Activated CD4-positive, alpha-beta T cell treated with anti-CD3 and anti-CD28 coated beads, Interleukin-2, amount 10 ng/mL, durations not matched to agents 24 days and 14 days (primary cell): ENCODE measurements at regions not wholly inside any gene's neighbourhood (a gene's known extent, or its start where the extent isn't known, plus 50 kb on each side); places are given as distances from the start of the nearest gene placed in this dataset.
"Not testable (repeated sequence)": the region's sequence is repeated elsewhere in the genome, so short reads cannot be mapped to it uniquely, and the experiment has no call there.

ENCODE experiments used
- DNase-seq: peaks from one replicate; pipeline ENCODE4 v3.0.0; 2022
- H3K27ac Mint-ChIP-seq: one replicate; pipeline ENCODE4 v1.8.0; 2022; ENCODE audit warnings: mild to moderate bottlenecking, mixed read lengths
- H3K27me3 Mint-ChIP-seq: one replicate; pipeline ENCODE4 v1.8.0; 2022; ENCODE audit warnings: mixed read lengths
- H3K36me3 Mint-ChIP-seq: one replicate; pipeline ENCODE4 v1.8.0; 2022; ENCODE audit warnings: low read depth, mild to moderate bottlenecking, mixed read lengths
- H3K4me1 Mint-ChIP-seq: one replicate; pipeline ENCODE4 v1.8.0; 2021; ENCODE audit warnings: mixed read lengths
- H3K4me3 Mint-ChIP-seq: one replicate; pipeline ENCODE4 v1.8.0; 2022; ENCODE audit warnings: mild to moderate bottlenecking, moderate library complexity, mixed read lengths
- H3K9me3 Mint-ChIP-seq: one replicate; pipeline ENCODE4 v1.8.0; 2021; ENCODE audit warnings: mixed read lengths
- intact Hi-C: fragments of 100-400 bp; cut with micrococcal nuclease; formaldehyde crosslinking; loops from one replicate; pipeline ENCODE4 v1.15.1; 2023

- H3K9me3 Mint-ChIP-seq, H3K36me3 Mint-ChIP-seq, H3K4me3 Mint-ChIP-seq, H3K4me1 Mint-ChIP-seq, H3K27me3 Mint-ChIP-seq, H3K27ac Mint-ChIP-seq, DNase-seq, intact Hi-C loops: not testable (repeated sequence)
These were observed 286.3 kb upstream of the DPP6 start for GRCh38 chr7:153765869-153766268.

GRCh38 chr7:153766926-153767325, 285.3 kb upstream of the DPP6 start:
- H3K27me3 Mint-ChIP-seq, H3K4me1 Mint-ChIP-seq, H3K4me3 Mint-ChIP-seq, intact Hi-C loops, DNase-seq, H3K9me3 Mint-ChIP-seq, H3K36me3 Mint-ChIP-seq, H3K27ac Mint-ChIP-seq: not testable (repeated sequence)

DNA sequence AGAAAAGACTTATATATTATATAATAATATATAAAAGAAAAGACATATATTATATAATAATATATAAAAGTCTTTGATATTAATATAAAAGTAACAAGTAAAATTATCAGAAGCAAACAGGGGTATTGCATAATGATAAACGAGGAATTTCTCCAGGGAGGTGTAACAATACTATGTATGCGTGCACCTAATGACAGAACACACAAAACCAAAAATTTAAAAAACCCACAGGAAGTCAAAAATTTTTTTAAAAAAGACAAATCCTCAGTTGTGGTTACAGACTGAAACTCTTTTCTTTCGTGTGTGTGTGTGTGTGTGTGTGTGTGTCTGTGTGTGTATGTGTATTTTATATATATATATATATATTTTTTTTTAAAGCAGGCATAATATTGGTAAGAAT, 279.2 kb upstream of the DPP6 start:
- H3K4me3 Mint-ChIP-seq: no peak overlapping the region
- H3K4me1 Mint-ChIP-seq: no peaks in the 10 kb centered on the region
- intact Hi-C loops: no loop called here

DNA sequence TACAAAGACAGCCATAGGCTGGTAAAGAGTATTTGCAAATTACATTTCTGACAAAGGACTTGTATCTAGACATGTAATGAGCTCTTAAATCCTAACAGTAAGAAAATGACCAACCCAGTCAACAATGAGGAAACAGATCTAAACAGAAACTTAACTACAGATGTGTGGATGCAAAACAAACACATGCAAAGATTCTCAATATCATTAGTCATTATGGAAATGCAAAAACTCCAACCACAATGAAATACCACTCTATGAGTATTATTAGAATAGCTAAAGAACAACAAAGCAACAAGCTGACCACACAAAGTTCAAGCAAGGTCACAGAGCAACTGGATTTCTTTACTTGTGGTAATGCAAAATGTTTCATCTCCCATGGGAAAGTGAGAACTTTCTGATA, 275.3 kb upstream of the DPP6 start:
- H3K4me3 Mint-ChIP-seq, H3K36me3 Mint-ChIP-seq, DNase-seq, H3K9me3 Mint-ChIP-seq, H3K27ac Mint-ChIP-seq, H3K27me3 Mint-ChIP-seq, H3K4me1 Mint-ChIP-seq, intact Hi-C loops: not testable (repeated sequence)

More for the DNA sequence above, 279.2 kb upstream of the DPP6 start:
- DNase-seq: no peak
- Mint-ChIP-seq H3K27me3 (no peaks in the 10 kb centered on the region), H3K36me3 (no peaks in the 10 kb centered on the region), H3K27ac (no peak overlapping the region), H3K9me3 (no peaks in the 10 kb centered on the region)

GRCh38 chr7:153797363-153797762, 254.8 kb upstream of the DPP6 start:
- H3K4me3 Mint-ChIP-seq, H3K27me3 Mint-ChIP-seq, DNase-seq, H3K36me3 Mint-ChIP-seq, H3K27ac Mint-ChIP-seq, H3K9me3 Mint-ChIP-seq, H3K4me1 Mint-ChIP-seq, intact Hi-C loops: not testable (repeated sequence)

DNA sequence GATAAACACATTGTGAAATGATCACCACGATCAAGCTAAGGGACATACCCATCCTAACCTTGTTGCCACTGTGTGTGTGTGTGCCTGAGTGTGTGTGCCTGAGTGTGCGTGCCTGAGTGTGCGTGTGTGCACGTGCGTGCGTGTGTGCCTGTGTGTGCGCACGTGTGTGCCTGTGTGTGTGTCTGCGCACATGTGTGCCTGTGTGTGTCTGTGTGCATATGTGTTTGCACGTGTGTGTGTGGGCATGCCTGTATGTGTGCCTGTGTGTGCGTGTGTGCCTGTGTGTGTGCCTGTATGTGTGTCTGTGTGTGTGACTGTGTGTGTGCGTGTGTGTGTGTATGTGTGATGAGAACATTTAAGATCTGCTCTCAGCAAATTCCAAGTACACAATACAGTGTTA, 244.1 kb upstream of the DPP6 start:
- H3K36me3 Mint-ChIP-seq: no peaks in the 10 kb centered on the region
- no peaks in the 10 kb centered on the region for H3K4me1 Mint-ChIP-seq
- H3K27me3 Mint-ChIP-seq: no peaks in the 10 kb centered on the region
- intact Hi-C loops: no loop called here
- no peak overlapping the region for H3K4me3 Mint-ChIP-seq
- H3K27ac Mint-ChIP-seq: no peak overlapping the region
- H3K9me3 Mint-ChIP-seq: peaks cover 5% of the 10 kb centered on the region
- DNase-seq: no peak

DNA sequence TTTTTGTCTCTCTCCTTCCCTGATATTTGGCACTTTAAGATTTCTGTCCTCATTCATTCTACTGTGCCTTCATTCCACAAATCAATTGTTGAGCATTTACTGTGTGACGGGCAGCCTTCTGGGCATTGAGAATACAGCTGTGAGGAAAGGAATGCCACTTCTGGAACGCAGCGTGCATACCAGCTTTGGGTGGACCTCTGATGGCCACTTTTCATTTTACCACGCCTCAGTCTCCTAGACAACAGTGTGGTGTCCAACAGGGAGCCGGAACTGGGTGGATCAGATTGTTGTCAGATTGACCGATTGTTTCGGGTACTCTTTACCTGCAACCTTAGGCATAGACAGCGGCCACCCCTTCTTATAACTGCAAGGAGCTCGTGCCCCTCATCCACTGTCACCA, 222.7 kb upstream of the DPP6 start:
- H3K4me1 Mint-ChIP-seq: no peaks in the 10 kb centered on the region
- intact Hi-C loops: no loop called here
- H3K27ac Mint-ChIP-seq: no peak overlapping the region
- H3K4me3 Mint-ChIP-seq: no peak overlapping the region
- no peaks in the 10 kb centered on the region for H3K9me3 Mint-ChIP-seq
- DNase-seq: no peak
- no peaks in the 10 kb centered on the region for H3K27me3 Mint-ChIP-seq
- no peaks in the 10 kb centered on the region for H3K36me3 Mint-ChIP-seq

- Mint-ChIP-seq H3K27ac (no peak overlapping the region), H3K4me1 (no peaks in the 10 kb centered on the region), H3K27me3 (no peaks in the 10 kb centered on the region), H3K4me3 (no peak overlapping the region), H3K36me3 (no peaks in the 10 kb centered on the region), H3K9me3 (no peaks in the 10 kb centered on the region)
- intact Hi-C loops: no loop called here
- no peak for DNase-seq
These were observed 220.0 kb upstream of the DPP6 start for GRCh38 chr7:153832160-153832559.

DNA sequence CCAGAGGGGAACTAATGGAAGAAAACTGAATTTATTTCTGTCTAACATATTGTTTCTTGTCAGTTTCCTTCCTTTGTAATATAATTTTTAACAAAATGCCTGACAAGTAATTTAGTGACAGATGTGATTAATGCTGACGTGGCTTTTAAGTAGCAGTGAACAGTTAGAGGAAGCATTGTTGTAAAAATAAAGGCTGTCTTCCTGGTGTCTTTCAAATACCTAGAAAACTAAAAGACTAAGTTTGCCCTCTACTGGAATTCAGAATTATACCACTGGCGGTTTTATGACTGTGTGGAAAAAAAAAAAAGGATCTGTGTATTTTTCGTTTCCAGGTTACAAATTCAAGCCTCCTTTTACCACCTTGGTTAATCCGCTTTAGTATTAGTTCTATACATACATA, 217.1 kb upstream of the DPP6 start:
- no peaks in the 10 kb centered on the region for H3K4me1 Mint-ChIP-seq

GRCh38 chr7:153835712-153836265, 216.4 kb upstream of the DPP6 start:
- Mint-ChIP-seq H3K27ac (no peak overlapping the region), H3K9me3 (no peaks in the 10 kb centered on the region), H3K36me3 (no peaks in the 10 kb centered on the region), H3K27me3 (no peaks in the 10 kb centered on the region), H3K4me3 (no peak overlapping the region), H3K4me1 (no peaks in the 10 kb centered on the region)
- intact Hi-C loops: no loop called here
- no peak for DNase-seq

More for the DNA sequence above, 217.1 kb upstream of the DPP6 start:
- Mint-ChIP-seq H3K27ac (no peak overlapping the region), H3K4me3 (no peak overlapping the region), H3K36me3 (no peaks in the 10 kb centered on the region), H3K9me3 (no peaks in the 10 kb centered on the region), H3K27me3 (no peaks in the 10 kb centered on the region)
- DNase-seq: no peak
- intact Hi-C loops: no loop called here

- H3K36me3 Mint-ChIP-seq: no peaks in the 10 kb centered on the region
- H3K27ac Mint-ChIP-seq: no peak overlapping the region
- H3K4me1 Mint-ChIP-seq: no peaks in the 10 kb centered on the region
- H3K4me3 Mint-ChIP-seq: no peak overlapping the region
- H3K9me3 Mint-ChIP-seq: peaks cover 5% of the 10 kb centered on the region
- intact Hi-C loops: no loop called here
- no peak for DNase-seq
- no peaks in the 10 kb centered on the region for H3K27me3 Mint-ChIP-seq
These were observed 213.6 kb upstream of the DPP6 start for GRCh38 chr7:153838591-153838990.

DNA sequence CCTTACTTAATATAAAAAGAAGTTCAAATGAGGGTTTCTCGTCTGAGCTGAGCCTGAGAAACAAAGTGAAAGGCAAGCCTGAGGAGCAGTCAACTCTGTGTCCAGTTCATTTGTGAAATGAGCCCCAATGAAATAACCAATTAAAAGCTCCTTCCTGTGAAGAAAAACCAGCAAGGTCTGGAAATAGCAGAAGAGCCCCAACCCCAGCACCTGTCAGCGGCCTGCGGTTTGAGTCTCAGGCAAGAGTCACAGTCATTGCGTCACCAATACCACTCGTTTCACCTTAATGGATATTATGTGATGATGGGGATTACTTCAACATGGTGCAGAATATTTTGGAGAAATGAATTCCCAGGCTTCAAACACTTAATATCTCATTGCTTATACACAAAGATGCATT, 211.3 kb upstream of the DPP6 start:
- H3K27ac Mint-ChIP-seq: no peak overlapping the region
- no peak overlapping the region for H3K4me3 Mint-ChIP-seq
- no peaks in the 10 kb centered on the region for H3K36me3 Mint-ChIP-seq

DNA sequence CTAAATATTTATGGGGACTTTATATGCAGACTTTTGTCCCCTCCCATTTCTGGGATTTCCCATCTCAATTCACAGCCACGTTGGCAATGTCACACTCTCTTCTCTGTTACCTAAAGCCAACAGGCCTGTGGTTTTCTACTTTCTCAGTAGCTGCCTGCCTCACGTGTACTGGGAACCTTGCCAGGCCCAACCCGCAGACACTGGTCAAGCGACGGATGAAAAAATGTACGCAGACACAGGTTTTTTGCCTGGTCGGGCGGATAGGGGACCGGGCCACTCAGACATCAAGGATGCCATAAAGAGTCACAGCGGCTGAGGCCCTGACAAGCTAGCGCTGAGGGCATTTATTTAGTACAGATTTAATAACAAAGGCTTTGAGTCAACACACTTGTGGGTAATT, 204.4 kb upstream of the DPP6 start:
- no peak overlapping the region for H3K4me3 Mint-ChIP-seq
- H3K27me3 Mint-ChIP-seq: no peaks in the 10 kb centered on the region
- intact Hi-C loops: no loop called here
- no peak overlapping the region for H3K27ac Mint-ChIP-seq
- DNase-seq: no peak
- H3K4me1 Mint-ChIP-seq: no peaks in the 10 kb centered on the region
- H3K36me3 Mint-ChIP-seq: no peaks in the 10 kb centered on the region
- peaks cover 5% of the 10 kb centered on the region for H3K9me3 Mint-ChIP-seq

More for the DNA sequence above, 211.3 kb upstream of the DPP6 start:
- no peaks in the 10 kb centered on the region for H3K4me1 Mint-ChIP-seq
- no peak for DNase-seq
- H3K9me3 Mint-ChIP-seq: peaks cover 5% of the 10 kb centered on the region
- H3K27me3 Mint-ChIP-seq: no peaks in the 10 kb centered on the region
- intact Hi-C loops: no loop called here

GRCh38 chr7:153852261-153852660, 199.9 kb upstream of the DPP6 start:
- no peaks in the 10 kb centered on the region for H3K36me3 Mint-ChIP-seq
- no peaks in the 10 kb centered on the region for H3K4me1 Mint-ChIP-seq
- intact Hi-C loops: no loop called here
- H3K27ac Mint-ChIP-seq: no peak overlapping the region
- peaks cover 3% of the 10 kb centered on the region for H3K9me3 Mint-ChIP-seq
- no peak overlapping the region for H3K4me3 Mint-ChIP-seq
- no peaks in the 10 kb centered on the region for H3K27me3 Mint-ChIP-seq
- DNase-seq: no peak

DNA sequence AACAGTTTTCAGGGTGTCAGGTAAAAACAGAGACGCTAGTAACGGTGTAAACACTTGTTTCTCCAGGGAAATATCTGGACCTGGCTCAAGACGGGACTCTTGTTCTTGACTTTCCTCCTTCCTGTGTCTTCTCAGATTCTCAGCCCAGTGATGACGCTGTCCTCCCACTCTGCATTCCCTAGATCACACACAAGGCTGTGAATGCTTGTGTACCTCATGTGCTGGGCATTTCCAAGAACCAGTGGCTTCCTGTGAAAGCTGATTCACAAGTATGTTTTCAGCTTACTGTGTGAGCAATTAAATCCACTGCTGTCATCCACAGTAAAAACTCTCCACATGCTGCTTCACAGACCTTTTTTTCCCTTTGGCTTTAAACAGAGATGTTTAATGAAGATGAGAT, 193.8 kb upstream of the DPP6 start:
- Mint-ChIP-seq H3K4me3 (no peak overlapping the region), H3K9me3 (peaks cover 12% of the 10 kb centered on the region), H3K27ac (no peak overlapping the region), H3K4me1 (no peaks in the 10 kb centered on the region), H3K36me3 (no peaks in the 10 kb centered on the region), H3K27me3 (no peaks in the 10 kb centered on the region)
- intact Hi-C loops: no loop called here
- no peak for DNase-seq
